ENCODE measurements at regions not wholly inside any gene's neighbourhood (a gene's known extent, or its start where the extent isn't known, plus 50 kb on each side); places are given as distances from the start of the nearest gene placed in this dataset.

- no peak for DNase-seq (ENCODE audit: low read depth in 1 of 2, low spot score in 1 of 2)
- Histone ChIP-seq H3K9me3 (ENCODE audit: low read depth) (no peaks in the 10 kb centered on the region), H3K4me3 (no peak overlapping the region), H3K27me3 (no peaks in the 10 kb centered on the region), H3K36me3 (no peaks in the 10 kb centered on the region), H3K4me1 (ENCODE audit: low read depth) (no peaks in the 10 kb centered on the region), H3K27ac (no peak overlapping the region)
- TF ChIP-seq CTCF (IDR thresholded peaks at IDR 0.05; ENCODE audit: low read depth, low read length) = no peak
These were observed 150.6 kb upstream of the KCTD3 start for GRCh38 chr1:215416497-215416896.

GRCh38 chr1:215417122-215417521 lies 150.0 kb upstream of the KCTD3 start:
- no peak overlapping the region for H3K27ac ChIP-seq
- no peaks in the 10 kb centered on the region for H3K36me3 ChIP-seq
- no peaks in the 10 kb centered on the region for H3K4me1 ChIP-seq (ENCODE audit: low read depth)
- no peaks in the 10 kb centered on the region for H3K9me3 ChIP-seq (ENCODE audit: low read depth)
- no peak for TF ChIP-seq CTCF (IDR thresholded peaks at IDR 0.05; ENCODE audit: low read depth, low read length)
- no peak overlapping the region for H3K4me3 ChIP-seq
- no peak for DNase-seq (ENCODE audit: low read depth in 1 of 2, low spot score in 1 of 2)
- no peaks in the 10 kb centered on the region for H3K27me3 ChIP-seq

GRCh38 chr1:215418876-215419447 lies 148.1 kb upstream of the KCTD3 start:
- no peaks in the 10 kb centered on the region for H3K9me3 ChIP-seq (ENCODE audit: low read depth)
- no peak overlapping the region for H3K27ac ChIP-seq
- TF ChIP-seq CTCF (IDR thresholded peaks at IDR 0.05; ENCODE audit: low read depth, low read length) = no peak
- DNase-seq (ENCODE audit: low read depth in 1 of 2, low spot score in 1 of 2) = no peak
- no peaks in the 10 kb centered on the region for H3K27me3 ChIP-seq
- no peaks in the 10 kb centered on the region for H3K4me1 ChIP-seq (ENCODE audit: low read depth)
- no peaks in the 10 kb centered on the region for H3K36me3 ChIP-seq
- no peak overlapping the region for H3K4me3 ChIP-seq

- no peaks in the 10 kb centered on the region for H3K27me3 ChIP-seq
- no peaks in the 10 kb centered on the region for H3K36me3 ChIP-seq
- no peaks in the 10 kb centered on the region for H3K9me3 ChIP-seq (ENCODE audit: low read depth)
- DNase-seq (ENCODE audit: low read depth in 1 of 2, low spot score in 1 of 2) = no peak
- no peak for TF ChIP-seq CTCF (IDR thresholded peaks at IDR 0.05; ENCODE audit: low read depth, low read length)
- no peak overlapping the region for H3K4me3 ChIP-seq
- H3K4me1 ChIP-seq (ENCODE audit: low read depth) = no peaks in the 10 kb centered on the region
- H3K27ac ChIP-seq = no peak overlapping the region
These were observed 145.4 kb upstream of the KCTD3 start for GRCh38 chr1:215421744-215422143.

GRCh38 chr1:215423288-215423687 lies 143.8 kb upstream of the KCTD3 start:
- no peak for TF ChIP-seq CTCF (IDR thresholded peaks at IDR 0.05; ENCODE audit: low read depth, low read length)
- Histone ChIP-seq H3K4me3 (no peak overlapping the region), H3K36me3 (no peaks in the 10 kb centered on the region), H3K27ac (no peak overlapping the region), H3K4me1 (ENCODE audit: low read depth) (no peaks in the 10 kb centered on the region), H3K9me3 (ENCODE audit: low read depth) (no peaks in the 10 kb centered on the region), H3K27me3 (no peaks in the 10 kb centered on the region)
- DNase-seq (ENCODE audit: low read depth in 1 of 2, low spot score in 1 of 2) = no peak

GRCh38 chr1:215425138-215425537 lies 142.0 kb upstream of the KCTD3 start:
- H3K27me3 ChIP-seq = no peaks in the 10 kb centered on the region
- no peak for DNase-seq (ENCODE audit: low read depth in 1 of 2, low spot score in 1 of 2)
- H3K9me3 ChIP-seq (ENCODE audit: low read depth) = no peaks in the 10 kb centered on the region
- no peak overlapping the region for H3K4me3 ChIP-seq
- no peaks in the 10 kb centered on the region for H3K36me3 ChIP-seq
- no peaks in the 10 kb centered on the region for H3K4me1 ChIP-seq (ENCODE audit: low read depth)
- no peak for TF ChIP-seq CTCF (IDR thresholded peaks at IDR 0.05; ENCODE audit: low read depth, low read length)
- no peak overlapping the region for H3K27ac ChIP-seq

All from cardiac muscle cell (in vitro differentiated cells and primary cell).